ENCODE measurements at regions not wholly inside any gene's neighbourhood (a gene's known extent, or its start where the extent isn't known, plus 50 kb on each side); places are given as distances from the start of the nearest gene placed in this dataset.
"Not testable (repeated sequence)": the region's sequence is repeated elsewhere in the genome, so short reads cannot be mapped to it uniquely, and the experiment has no call there.

GRCh38 chrX:152061083-152061482 is 77.3 kb downstream of the MAGEA10 start:
- Mint-ChIP-seq H3K36me3 (ENCODE audit: low read depth) (no peaks in the 10 kb centered on the region), H3K27me3 (no peaks in the 10 kb centered on the region), H3K4me1 (ENCODE audit: low read depth) (no peaks in the 10 kb centered on the region), H3K4me3 (no peak overlapping the region), H3K9me3 (peaks cover 3% of the 10 kb centered on the region), H3K27ac (no peak overlapping the region)
- no peak for TF ChIP-seq CTCF (IDR thresholded peaks at IDR 0.05)
- POLR2A ChIA-PET = no interaction called here
- CTCF ChIA-PET = no interaction called here
- intact Hi-C loops (cut with micrococcal nuclease) = no loop called here
- ATAC-seq (no peak), DNase-seq (no peak)

- intact Hi-C loops (cut with micrococcal nuclease); H3K4me3 Mint-ChIP-seq; H3K36me3 Mint-ChIP-seq (ENCODE audit: low read depth); POLR2A ChIA-PET; H3K9me3 Mint-ChIP-seq; H3K4me1 Mint-ChIP-seq (ENCODE audit: low read depth); H3K27ac Mint-ChIP-seq; H3K27me3 Mint-ChIP-seq; ATAC-seq; CTCF ChIA-PET; DNase-seq: not testable (repeated sequence)
Measured at GRCh38 chrX:152050623-152051022, 76.1 kb upstream of the GABRE start.

GRCh38 chrX:152044383-152044782 is 69.9 kb upstream of the GABRE start:
- Mint-ChIP-seq H3K4me1 (ENCODE audit: low read depth) (no peaks in the 10 kb centered on the region), H3K36me3 (ENCODE audit: low read depth) (no peaks in the 10 kb centered on the region)
- no peak for ATAC-seq

GRCh38 chrX:152038804-152039203 is 64.3 kb upstream of the GABRE start:
- H3K4me3 Mint-ChIP-seq = no peak overlapping the region
- H3K27me3 Mint-ChIP-seq = no peaks in the 10 kb centered on the region
- TF ChIP-seq CTCF (IDR thresholded peaks at IDR 0.05) = no peak
- ATAC-seq = no peak
- H3K9me3 Mint-ChIP-seq = peaks cover 3% of the 10 kb centered on the region
- H3K4me1 Mint-ChIP-seq (ENCODE audit: low read depth) = no peaks in the 10 kb centered on the region
- no peak for DNase-seq
- POLR2A ChIA-PET = no interaction called here
- H3K27ac Mint-ChIP-seq = no peak overlapping the region
- intact Hi-C loops (cut with micrococcal nuclease) = no loop called here
- CTCF ChIA-PET = no interaction called here
- H3K36me3 Mint-ChIP-seq (ENCODE audit: low read depth) = no peaks in the 10 kb centered on the region

More at GRCh38 chrX:152044383-152044782, 69.9 kb upstream of the GABRE start:
- no peak overlapping the region for H3K27ac Mint-ChIP-seq
- no peak for TF ChIP-seq CTCF (IDR thresholded peaks at IDR 0.05)
- intact Hi-C loops (cut with micrococcal nuclease) = no loop called here
- no peaks in the 10 kb centered on the region for H3K27me3 Mint-ChIP-seq
- ChIA-PET POLR2A (no interaction called here), CTCF (no interaction called here)
- no peak for DNase-seq
- no peak overlapping the region for H3K4me3 Mint-ChIP-seq
- H3K9me3 Mint-ChIP-seq = peaks cover 3% of the 10 kb centered on the region

- H3K27ac Mint-ChIP-seq = no peak overlapping the region
- ChIA-PET POLR2A (no interaction called here), CTCF (no interaction called here)
- H3K9me3 Mint-ChIP-seq = peaks cover 3% of the 10 kb centered on the region
- H3K4me1 Mint-ChIP-seq (ENCODE audit: low read depth) = no peaks in the 10 kb centered on the region
- H3K4me3 Mint-ChIP-seq = no peak overlapping the region
- TF ChIP-seq CTCF (IDR thresholded peaks at IDR 0.05) = no peak
- no peak for DNase-seq
- no peaks in the 10 kb centered on the region for H3K27me3 Mint-ChIP-seq
- no peaks in the 10 kb centered on the region for H3K36me3 Mint-ChIP-seq (ENCODE audit: low read depth)
- no peak for ATAC-seq
- intact Hi-C loops (cut with micrococcal nuclease) = no loop called here
Measured at GRCh38 chrX:152037183-152037582, 62.7 kb upstream of the GABRE start.

GRCh38 chrX:152031346-152031745 is 56.9 kb upstream of the GABRE start:
- intact Hi-C loops (cut with micrococcal nuclease); H3K9me3 Mint-ChIP-seq; POLR2A ChIA-PET; DNase-seq; H3K27ac Mint-ChIP-seq; ATAC-seq; H3K27me3 Mint-ChIP-seq; H3K4me1 Mint-ChIP-seq (ENCODE audit: low read depth); H3K4me3 Mint-ChIP-seq; H3K36me3 Mint-ChIP-seq (ENCODE audit: low read depth); CTCF ChIA-PET: not testable (repeated sequence)
